Esophagus squamous epithelium (tissue), 5 donors: ENCODE measurements at regions not wholly inside any gene's neighbourhood (a gene's known extent, or its start where the extent isn't known, plus 50 kb on each side); places are given as distances from the start of the nearest gene placed in this dataset.

Source experiments
- DNase-seq: peaks from one replicate; lab custom pipeline; 2025; lab: John Stamatoyannopoulos, UW
- H3K27ac ChIP-seq, 4 donors: fragments of 200-600 bp; sonication (generic); one replicate each; pipeline ENCODE4 v1.5.1; 2016 to 2019; ENCODE audit warnings: mild to moderate bottlenecking in 1 of 4
- H3K27me3 ChIP-seq, 4 donors: fragments of 200-600 bp; sonication (generic); 1 replicate in 3 of 4; 2 replicates in 1 of 4; pipeline versions ENCODE4 v1.5.1 to v1.6.0; 2017 to 2021; ENCODE audit warnings: antibody characterized with exemption in 1 of 4
- H3K36me3 ChIP-seq, 3 donors: fragments of 200-600 bp; sonication (generic); one replicate each; pipeline ENCODE4 v1.5.1; 2016 to 2019
- H3K4me1 ChIP-seq, 3 donors: fragments of 200-600 bp; sonication (generic); one replicate each; pipeline ENCODE4 v1.5.1; 2017 to 2019
- H3K4me3 ChIP-seq, 4 donors: fragments of 200-600 bp; sonication (generic); 1 replicate in 3 of 4; 2 replicates in 1 of 4; pipeline ENCODE4 v1.5.1; 2016 to 2019; ENCODE audit warnings: mild to moderate bottlenecking in 2 of 4, moderate library complexity in 1 of 4
- H3K9me3 ChIP-seq, 3 donors: fragments of 200-600 bp; sonication (generic); one replicate each; pipeline ENCODE4 v1.5.1; 2016 to 2019
- POLR2A ChIP-seq, 4 donors: fragments of 450-650 bp; IDR thresholded peaks; one replicate each; pipeline ENCODE4 v1.6.1; 2017; ENCODE audit warnings: antibody characterized with exemption in 4 of 4, mild to moderate bottlenecking in 4 of 4, moderate library complexity in 3 of 4
- WGBS, 2 donors: methylation state at CpG; one replicate each; pipeline ENCODE4 v1.1.5; 2018; 5-methylcytosine and 5-hydroxymethylcytosine counted together
- intact Hi-C: fragments of 100-400 bp; cut with DNase I; formaldehyde crosslinking; loops from one replicate; pipeline ENCODE4 v1.15.0; 2022
- TF ChIP-seq, protein P1 (sequence below), 6 experiments: fragments of 450-650 bp in 4 of 6; fragments of 200-600 bp in 2 of 6; sonication (generic) in 2 of 6; IDR thresholded peaks; one replicate each; pipeline ENCODE4 v1.5.1; 2016 to 2019; ENCODE audit warnings: antibody characterized with exemption in 6 of 6, mild to moderate bottlenecking in 4 of 6, moderate library complexity in 4 of 6
- donor health status: DM: yes; HTN: yes; CAD: no.

DNA sequence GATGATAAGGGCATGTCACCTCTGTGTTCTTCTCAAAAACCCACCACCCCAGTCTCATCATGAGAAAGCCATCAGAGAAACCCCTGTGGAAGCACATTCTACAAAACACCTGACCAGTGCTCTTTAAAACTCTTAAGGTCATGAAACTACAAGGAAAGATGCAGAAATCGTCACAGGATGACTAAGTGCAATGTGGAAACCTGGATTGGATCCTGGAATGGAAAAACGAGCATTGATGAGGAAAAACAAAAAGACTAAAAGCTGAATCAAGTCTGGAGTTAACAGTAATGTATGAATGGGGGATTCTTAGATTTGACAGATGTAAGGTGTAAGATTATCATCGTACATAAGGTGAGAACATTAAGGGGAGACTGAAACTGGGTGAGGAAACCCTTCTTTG, 211.0 kb downstream of the TBX5 start:
- TF ChIP-seq, protein P1, sequence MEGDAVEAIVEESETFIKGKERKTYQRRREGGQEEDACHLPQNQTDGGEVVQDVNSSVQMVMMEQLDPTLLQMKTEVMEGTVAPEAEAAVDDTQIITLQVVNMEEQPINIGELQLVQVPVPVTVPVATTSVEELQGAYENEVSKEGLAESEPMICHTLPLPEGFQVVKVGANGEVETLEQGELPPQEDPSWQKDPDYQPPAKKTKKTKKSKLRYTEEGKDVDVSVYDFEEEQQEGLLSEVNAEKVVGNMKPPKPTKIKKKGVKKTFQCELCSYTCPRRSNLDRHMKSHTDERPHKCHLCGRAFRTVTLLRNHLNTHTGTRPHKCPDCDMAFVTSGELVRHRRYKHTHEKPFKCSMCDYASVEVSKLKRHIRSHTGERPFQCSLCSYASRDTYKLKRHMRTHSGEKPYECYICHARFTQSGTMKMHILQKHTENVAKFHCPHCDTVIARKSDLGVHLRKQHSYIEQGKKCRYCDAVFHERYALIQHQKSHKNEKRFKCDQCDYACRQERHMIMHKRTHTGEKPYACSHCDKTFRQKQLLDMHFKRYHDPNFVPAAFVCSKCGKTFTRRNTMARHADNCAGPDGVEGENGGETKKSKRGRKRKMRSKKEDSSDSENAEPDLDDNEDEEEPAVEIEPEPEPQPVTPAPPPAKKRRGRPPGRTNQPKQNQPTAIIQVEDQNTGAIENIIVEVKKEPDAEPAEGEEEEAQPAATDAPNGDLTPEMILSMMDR (IDR thresholded peaks at IDR 0.05): no peak
- TF ChIP-seq POLR2A (IDR thresholded peaks at IDR 0.05): no peak
- peaks cover 0 to 3% (median 0%) of the 10 kb centered on the region in 3 donors for H3K9me3 ChIP-seq
- intact Hi-C loops: no loop called here
- WGBS, 2 donors: 33 to 40% methylated on average over 3 of the region's 3 CpGs
- H3K36me3 ChIP-seq: no peaks in the 10 kb centered on the region
- no peak overlapping the region for H3K27ac ChIP-seq
- no peaks in the 10 kb centered on the region for H3K27me3 ChIP-seq
- no peak for DNase-seq
- no peak overlapping the region for H3K4me3 ChIP-seq
- no peaks in the 10 kb centered on the region for H3K4me1 ChIP-seq

DNA sequence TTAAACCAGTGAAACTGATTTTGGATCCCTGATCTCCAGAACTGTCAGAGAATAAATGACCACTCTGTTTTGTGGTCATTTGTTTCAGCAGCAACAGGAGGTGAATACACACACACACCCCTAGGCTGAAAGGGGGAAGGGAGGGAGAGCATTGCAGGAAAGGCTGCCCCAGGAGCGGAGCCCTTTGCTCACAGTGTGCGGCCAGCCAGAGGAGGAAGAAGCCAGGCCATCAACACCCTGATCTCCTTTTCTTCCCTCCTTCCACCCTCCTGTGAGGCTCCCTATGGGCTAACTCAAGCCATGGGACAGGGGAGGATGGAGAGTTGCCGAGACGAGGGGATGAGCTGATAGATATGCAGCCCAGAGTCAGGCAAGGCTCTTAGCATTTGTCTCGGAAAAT, 211.9 kb downstream of the TBX5 start:
- no peaks in the 10 kb centered on the region for H3K27me3 ChIP-seq
- H3K4me3 ChIP-seq: no peak overlapping the region
- TF ChIP-seq, protein P1 (IDR thresholded peaks at IDR 0.05): no peak
- TF ChIP-seq POLR2A (IDR thresholded peaks at IDR 0.05): no peak
- no peak overlapping the region for H3K27ac ChIP-seq
- intact Hi-C loops: no loop called here
- H3K36me3 ChIP-seq: no peaks in the 10 kb centered on the region
- no peaks in the 10 kb centered on the region for H3K4me1 ChIP-seq
- 51 to 56% methylated on average over 3 to 4 of the region's 5 CpGs for WGBS, 2 donors
- DNase-seq: no peak
- H3K9me3 ChIP-seq: no peaks in the 10 kb centered on the region

DNA sequence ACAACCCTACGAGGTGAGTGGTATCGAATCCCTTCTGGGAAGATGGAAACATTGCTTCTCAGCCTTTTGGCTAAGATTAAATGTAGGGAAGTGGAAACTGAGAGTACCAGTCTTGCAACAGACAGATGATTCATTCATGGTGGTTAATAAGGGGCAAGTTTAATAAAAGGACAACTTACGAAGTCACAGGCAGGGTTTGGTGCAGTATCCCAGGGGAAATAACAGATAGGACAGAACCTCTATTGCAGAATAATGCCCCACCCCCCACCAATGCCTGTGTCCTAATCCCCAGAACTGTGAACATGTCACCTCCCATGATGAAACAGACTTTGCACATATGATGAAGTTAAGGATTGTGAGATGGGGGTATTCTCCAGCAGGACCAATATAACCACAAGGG, 212.5 kb downstream of the TBX5 start:
- no peaks in the 10 kb centered on the region for H3K4me1 ChIP-seq
- DNase-seq: no peak
- no peak overlapping the region for H3K27ac ChIP-seq
- no peak overlapping the region for H3K4me3 ChIP-seq
- no peak for TF ChIP-seq POLR2A (IDR thresholded peaks at IDR 0.05)
- TF ChIP-seq, protein P1 (IDR thresholded peaks at IDR 0.05): no peak
- WGBS, 2 donors: 63 to 69% methylated on average over 3 of the region's 3 CpGs
- intact Hi-C loops: no loop called here
- no peaks in the 10 kb centered on the region for H3K27me3 ChIP-seq
- H3K9me3 ChIP-seq: no peaks in the 10 kb centered on the region
- no peaks in the 10 kb centered on the region for H3K36me3 ChIP-seq

DNA sequence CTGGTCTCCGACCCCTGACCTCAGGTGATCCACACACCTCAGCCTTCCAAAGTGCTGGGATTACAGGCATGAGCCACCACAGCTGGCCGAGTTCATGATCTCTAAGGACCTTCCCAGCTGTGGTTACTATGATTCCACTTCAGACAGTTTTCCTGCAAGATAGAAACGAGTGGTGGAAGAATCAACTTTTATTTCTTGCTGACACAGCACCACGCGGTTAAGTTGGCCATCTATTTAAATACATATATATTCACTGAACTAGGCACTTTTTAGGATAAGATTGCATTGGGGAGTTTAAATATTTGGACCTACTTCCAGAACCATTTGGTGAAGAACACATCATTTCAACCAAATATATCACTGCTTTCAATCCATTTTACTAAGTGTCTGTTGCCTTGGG, 213.4 kb downstream of the TBX5 start:
- Histone ChIP-seq H3K4me1 (no peaks in the 10 kb centered on the region), H3K4me3 (no peak overlapping the region), H3K27me3 (no peaks in the 10 kb centered on the region), H3K27ac (no peak overlapping the region), H3K36me3 (no peaks in the 10 kb centered on the region), H3K9me3 (no peaks in the 10 kb centered on the region)
- TF ChIP-seq, protein P1 (IDR thresholded peaks at IDR 0.05): no peak
- TF ChIP-seq POLR2A (IDR thresholded peaks at IDR 0.05): no peak
- no peak for DNase-seq
- intact Hi-C loops: no loop called here
- 60 to 79% methylated on average over 5 of the region's 5 CpGs for WGBS, 2 donors

DNA sequence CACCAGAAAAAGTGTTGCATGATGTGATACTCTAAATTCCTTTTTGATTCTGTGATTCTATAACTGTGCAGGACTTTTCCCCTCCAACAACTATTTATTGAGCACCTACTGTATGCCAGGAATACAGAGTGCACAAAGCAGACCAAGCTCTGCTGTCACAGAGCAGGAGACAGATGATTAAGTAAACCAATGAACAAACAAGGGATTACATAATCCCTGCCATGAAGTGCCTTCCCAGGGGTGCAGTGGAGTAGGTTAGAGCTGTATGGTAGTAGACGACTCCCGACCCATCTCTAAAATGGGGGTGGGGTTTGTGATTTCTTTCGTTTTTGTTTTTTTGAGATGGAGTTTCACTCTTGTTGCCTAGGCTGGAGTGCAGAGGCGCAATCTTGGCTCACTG, 213.9 kb downstream of the TBX5 start:
- no peak for DNase-seq
- TF ChIP-seq, protein P1 (IDR thresholded peaks at IDR 0.05): no peak
- no peak for TF ChIP-seq POLR2A (IDR thresholded peaks at IDR 0.05)
- Histone ChIP-seq H3K9me3 (no peaks in the 10 kb centered on the region), H3K4me3 (no peak overlapping the region), H3K27me3 (no peaks in the 10 kb centered on the region), H3K27ac (no peak overlapping the region), H3K4me1 (no peaks in the 10 kb centered on the region), H3K36me3 (no peaks in the 10 kb centered on the region)
- WGBS, 2 donors: 64 to 69% methylated on average over 4 of the region's 4 CpGs
- intact Hi-C loops: no loop called here
